Erythroblast (primary cell): ENCODE measurements at regions not wholly inside any gene's neighbourhood (a gene's known extent, or its start where the extent isn't known, plus 50 kb on each side); places are given as distances from the start of the nearest gene placed in this dataset.

ENCODE experiments used
- GATA1 ChIP-seq: IDR thresholded peaks from 2 replicates; pipeline ENCODE4 v1.6.1; 2011; ENCODE audit warnings: low read depth, mild to moderate bottlenecking, control low read depth, low read length, moderate library complexity
- POLR2A ChIP-seq: IDR thresholded peaks from 2 replicates; pipeline ENCODE4 v1.6.1; 2011; ENCODE audit warnings: mild to moderate bottlenecking, low read length

GRCh38 chr1:58287894-58288623, 258.5 kb downstream of the OMA1 start:
- TF ChIP-seq POLR2A (no peak), GATA1 (no peak)
